Frontal cortex (tissue), 3 donors: ENCODE measurements at regions not wholly inside any gene's neighbourhood (a gene's known extent, or its start where the extent isn't known, plus 50 kb on each side); places are given as distances from the start of the nearest gene placed in this dataset.

ENCODE experiments used
- DNase-seq, 2 donors: peaks; one replicate each; pipeline ENCODE4 v3.0.0; 2012; ENCODE audit warnings: low spot score in 2 of 2
- FAIRE-seq: peaks from 2 replicates; lab custom pipeline; 2012; peaks lifted over from hg19 to GRCh38; lab: Jason Lieb, UNC
- donor health status: control.
- donor health status: control.
- donor health status: control.

DNA sequence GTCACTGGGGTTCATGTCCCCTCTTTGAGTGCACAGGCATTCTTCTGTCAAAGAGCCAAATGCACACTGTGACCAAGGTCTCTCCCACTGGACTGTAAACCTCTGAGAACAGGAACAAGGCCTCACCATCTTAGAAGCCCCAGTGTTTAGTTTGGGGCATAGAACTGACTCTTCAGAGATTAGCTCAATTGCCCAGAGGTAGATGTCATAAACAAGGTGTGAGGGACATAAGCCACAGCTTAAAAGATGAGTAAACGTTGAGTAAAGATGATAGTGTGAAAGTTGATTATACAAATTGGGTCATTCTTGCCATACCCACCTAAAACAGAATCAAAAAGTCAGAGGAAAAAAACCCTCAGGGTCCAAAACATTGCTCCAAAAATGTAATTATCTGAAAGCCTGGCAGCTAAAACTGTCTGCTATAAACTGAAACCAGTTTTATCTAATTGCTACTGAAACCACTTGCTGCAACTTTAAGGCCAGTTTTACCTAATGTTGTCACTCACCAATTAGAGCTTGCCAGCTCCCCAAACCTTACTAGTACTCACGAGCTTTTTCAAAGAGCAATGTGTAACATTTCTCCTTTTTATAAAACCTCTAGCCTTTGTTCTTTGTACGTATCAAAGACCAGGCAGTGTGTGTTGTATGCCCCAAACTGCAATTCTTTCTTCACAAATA is 415.2 kb downstream of the RAP2B start:
- FAIRE-seq: no peak
- no peak for DNase-seq

- DNase-seq (no peak), FAIRE-seq (no peak)
These were observed 416.0 kb downstream of the RAP2B start for GRCh38 chr3:153578046-153578445.

DNA sequence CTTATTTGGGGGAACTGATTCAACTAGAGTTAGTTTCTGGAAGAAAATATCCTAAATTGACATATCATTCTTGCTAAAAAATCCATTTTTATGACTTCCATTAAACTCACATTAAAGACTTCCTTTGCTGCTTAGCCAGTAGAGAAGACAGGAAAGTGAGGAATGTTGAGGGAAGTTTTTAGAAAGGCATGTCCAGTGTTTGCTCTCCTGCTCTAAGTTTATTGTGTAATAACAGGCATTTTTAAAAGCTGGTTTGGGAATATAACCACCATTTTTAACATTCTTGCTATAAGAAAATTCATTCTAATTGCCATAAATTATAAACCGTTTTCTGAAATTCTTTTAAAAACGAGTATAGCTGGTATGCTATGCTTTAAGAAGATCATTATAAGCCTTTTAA is 428.0 kb downstream of the RAP2B start:
- FAIRE-seq: no peak
- no peak for DNase-seq

DNA sequence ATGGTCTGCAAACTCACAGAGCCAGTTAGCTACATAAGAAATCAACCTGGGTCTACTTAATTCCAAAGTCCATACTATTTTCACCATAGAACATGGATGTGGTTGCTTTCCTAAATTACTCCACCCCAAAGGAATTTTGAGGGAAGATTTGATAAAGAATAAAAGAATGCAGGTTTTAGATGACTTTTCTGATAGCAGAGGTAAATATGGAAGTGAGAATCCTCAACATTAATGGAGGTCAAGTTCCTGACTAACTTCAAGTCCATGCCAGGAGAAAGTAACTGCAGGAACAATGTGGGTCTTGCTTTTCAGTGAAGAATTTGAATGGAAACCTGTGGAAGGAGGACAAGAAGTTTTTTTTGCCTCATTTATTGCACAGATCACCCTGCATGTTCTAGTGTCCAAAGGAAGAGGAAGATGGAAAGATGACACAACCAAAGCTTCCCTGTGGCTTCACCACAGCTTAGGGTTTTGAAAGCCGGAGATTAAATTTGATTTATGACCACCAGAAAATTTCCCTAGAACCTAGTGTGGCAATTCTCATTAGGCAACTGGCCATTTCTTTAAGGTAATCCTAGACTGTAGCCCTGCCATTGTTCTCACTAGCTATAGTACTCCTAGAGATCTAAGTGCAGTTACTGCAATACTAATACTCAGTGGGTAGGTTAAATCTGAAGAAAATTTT is 429.7 kb downstream of the RAP2B start:
- FAIRE-seq (no peak), DNase-seq (no peak)

- DNase-seq: no peak
- FAIRE-seq: no peak
These were observed 433.3 kb downstream of the RAP2B start for GRCh38 chr3:153595186-153595815.

DNA sequence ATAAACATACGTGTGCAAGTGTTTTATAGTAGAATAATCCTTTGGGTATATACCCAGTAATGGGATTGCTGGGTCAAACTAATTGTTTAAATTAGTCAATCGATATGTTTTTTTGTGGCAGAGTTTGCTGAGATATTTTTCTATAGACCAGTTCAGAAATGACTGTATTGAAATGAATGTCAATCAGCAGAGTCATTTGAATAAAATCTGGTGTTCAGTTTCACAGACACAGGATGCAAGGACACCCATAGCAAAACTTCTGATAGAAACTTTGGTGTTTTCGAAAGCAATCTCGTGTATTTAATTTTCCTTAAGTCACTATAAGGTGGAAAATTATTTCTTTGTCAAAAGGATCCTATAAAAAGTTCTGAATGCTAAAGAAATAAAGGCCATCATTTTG is 434.4 kb downstream of the RAP2B start:
- FAIRE-seq (no peak), DNase-seq (no peak)

DNA sequence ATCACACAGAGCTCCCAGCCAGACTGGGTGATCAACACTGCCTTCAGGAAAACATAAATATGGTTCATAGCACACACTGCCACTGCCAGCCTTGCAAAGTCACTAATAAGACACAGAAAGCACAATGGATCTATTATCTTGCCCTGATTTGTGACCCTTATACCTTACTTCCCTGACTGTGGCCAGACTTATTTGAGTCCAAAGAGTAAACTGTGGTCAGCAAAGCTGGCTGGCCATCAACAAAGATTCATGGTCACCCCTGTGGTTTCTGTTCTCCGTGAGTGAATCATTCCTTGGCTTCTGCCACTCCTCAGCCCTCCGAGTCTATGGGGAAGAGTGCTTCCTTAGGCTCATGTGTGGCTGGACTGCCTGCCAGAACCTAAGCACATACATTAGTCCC is 437.7 kb downstream of the RAP2B start:
- DNase-seq (no peak), FAIRE-seq (no peak)

DNA sequence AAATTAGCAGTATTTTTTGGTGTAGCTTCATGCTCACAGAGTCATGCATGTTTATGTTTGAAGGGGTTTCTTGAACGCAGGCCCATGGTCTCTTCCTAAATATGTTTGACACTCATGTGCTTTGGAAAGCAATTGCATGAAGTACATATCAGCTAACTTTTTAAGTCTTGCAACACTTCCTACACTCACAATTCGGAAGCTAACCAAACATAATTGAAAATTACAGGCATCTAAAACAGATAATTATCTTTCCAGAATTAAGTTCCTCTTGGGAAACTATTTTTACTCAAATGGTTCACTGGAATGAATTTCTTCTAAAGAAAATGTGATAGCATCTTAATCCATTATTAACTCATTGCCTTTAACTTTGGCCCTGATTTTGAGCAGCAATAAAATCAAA is 438.9 kb downstream of the RAP2B start:
- no peak for DNase-seq
- no peak for FAIRE-seq

GRCh38 chr3:153601374-153601853 is 439.4 kb downstream of the RAP2B start:
- no peak for FAIRE-seq
- DNase-seq: no peak

DNA sequence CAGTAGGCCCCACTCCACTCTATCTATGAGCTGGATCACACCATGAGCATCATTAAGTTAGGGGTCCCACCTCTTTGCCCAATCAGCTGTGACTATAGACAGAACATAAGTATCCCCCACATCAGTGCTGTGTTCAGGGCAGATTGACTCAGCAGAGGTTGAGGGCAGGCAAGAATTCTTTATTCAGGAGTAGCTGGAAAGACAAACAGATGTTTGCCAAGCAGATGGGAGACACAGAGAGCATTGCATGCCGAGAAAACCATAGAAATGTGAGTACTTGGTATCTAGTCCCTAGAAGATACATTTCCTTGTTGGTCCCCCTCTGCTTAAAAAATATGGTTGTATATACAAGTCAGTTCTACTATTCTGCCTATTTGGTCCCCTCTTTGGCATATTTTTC is 440.8 kb downstream of the RAP2B start:
- no peak for FAIRE-seq
- DNase-seq: no peak

DNA sequence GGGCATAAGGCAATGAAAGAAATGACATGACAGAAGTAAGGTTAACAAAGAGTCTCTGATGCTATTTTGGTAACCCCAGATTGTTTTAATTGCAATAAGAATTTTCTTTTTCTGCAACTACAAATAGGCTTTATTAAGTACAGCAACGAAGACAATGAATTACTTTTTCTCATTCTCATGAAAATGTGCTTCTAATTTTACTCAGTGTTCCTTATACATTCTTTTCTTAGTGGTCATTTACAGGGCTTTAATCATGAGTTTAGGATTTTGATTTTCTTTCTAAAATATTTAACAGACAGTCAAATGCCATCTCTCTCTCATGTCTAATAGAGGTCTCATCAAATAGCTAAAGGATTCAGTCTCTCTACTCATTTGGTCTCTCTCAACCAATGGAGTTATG is 452.1 kb downstream of the RAP2B start:
- no peak for DNase-seq
- FAIRE-seq: no peak

- FAIRE-seq: no peak
- DNase-seq: no peak
These were observed 452.5 kb downstream of the RAP2B start for GRCh38 chr3:153614563-153614962.

GRCh38 chr3:153615863-153616262 is 453.8 kb downstream of the RAP2B start:
- DNase-seq: no peak
- FAIRE-seq: no peak

GRCh38 chr3:153617463-153617862 is 455.4 kb downstream of the RAP2B start:
- DNase-seq (no peak), FAIRE-seq (no peak)

GRCh38 chr3:153618176-153618575 is 456.1 kb downstream of the RAP2B start:
- FAIRE-seq: no peak
- no peak for DNase-seq

DNA sequence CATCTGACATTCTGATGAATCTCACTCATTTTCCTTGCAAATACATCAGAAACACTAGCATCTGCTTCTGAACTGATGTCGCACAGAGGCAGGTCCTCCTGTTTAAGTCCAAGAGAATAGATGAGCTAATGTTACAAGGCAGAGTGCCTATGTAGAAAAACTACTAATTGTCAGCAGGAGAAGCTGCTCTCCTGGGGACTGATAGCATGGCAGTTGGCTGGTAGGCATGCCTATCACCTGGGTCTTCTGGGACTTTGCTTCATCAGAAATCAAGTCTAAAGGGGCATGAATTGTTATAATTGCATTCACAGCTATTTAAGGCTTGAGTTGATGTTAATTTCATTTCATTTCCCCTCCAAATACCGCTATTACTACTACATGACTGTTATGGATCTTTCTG is 457.2 kb downstream of the RAP2B start:
- DNase-seq (no peak), FAIRE-seq (no peak)

- DNase-seq (no peak), FAIRE-seq (no peak)
These were observed 459.9 kb downstream of the RAP2B start for GRCh38 chr3:153621953-153622352.

DNA sequence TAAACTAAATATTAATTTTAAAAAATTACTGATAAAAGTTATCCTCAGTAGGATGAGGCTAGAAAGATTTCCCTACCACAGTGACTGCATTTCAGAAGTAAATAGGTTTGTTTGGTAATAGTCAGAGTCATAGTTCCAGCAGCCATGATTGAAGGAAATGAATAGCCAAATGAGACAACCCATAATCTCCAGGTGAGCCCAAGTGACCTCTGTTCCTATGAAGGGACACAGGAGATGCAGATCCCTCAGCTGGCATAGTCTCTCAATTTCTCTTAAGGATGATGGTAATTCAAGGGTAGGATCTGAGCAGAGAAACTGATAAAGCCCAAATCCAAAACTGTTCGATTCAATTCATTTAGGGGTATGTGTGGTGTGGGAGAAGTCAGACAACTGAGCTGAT is 461.8 kb downstream of the RAP2B start:
- DNase-seq (no peak), FAIRE-seq (no peak)

- DNase-seq (no peak), FAIRE-seq (no peak)
These were observed 462.4 kb downstream of the RAP2B start for GRCh38 chr3:153624310-153625030.

DNA sequence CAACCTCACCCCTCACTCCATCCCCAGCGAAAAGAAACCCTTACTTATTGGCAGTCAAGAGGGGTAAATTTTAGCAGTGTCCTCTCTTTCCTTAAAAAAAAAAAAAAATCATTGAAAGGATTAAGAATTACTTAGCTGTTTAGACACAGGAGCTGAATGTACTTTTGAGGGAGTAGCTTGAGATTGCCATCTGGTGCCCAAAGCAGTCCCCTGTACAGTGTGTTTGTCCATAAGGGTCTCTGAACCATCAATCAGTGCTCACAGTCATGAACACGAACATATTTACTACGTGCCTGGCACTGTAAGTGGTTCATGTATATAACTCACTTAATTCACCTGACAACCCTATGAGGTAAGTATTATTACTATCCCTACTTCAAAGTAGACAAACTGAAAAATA is 463.5 kb downstream of the RAP2B start:
- DNase-seq (no peak), FAIRE-seq (no peak)

- no peak for FAIRE-seq
These were observed 464.1 kb downstream of the RAP2B start for GRCh38 chr3:153626158-153626557.

More at GRCh38 chr3:153626158-153626557, 464.1 kb downstream of the RAP2B start:
- DNase-seq: no peak
